Parathyroid adenoma (tissue), 2 donors: ENCODE measurements at regions not wholly inside any gene's neighbourhood (a gene's known extent, or its start where the extent isn't known, plus 50 kb on each side); places are given as distances from the start of the nearest gene placed in this dataset.

ENCODE experiments used
- H2AFZ ChIP-seq: fragments of 300-600 bp; sonication (generic); one replicate; pipeline ENCODE4 v1.7.0; 2017; ENCODE audit warnings: antibody characterized with exemption, mild to moderate bottlenecking
- H3K27ac ChIP-seq: fragments of 300-600 bp; sonication (generic); one replicate; pipeline ENCODE4 v1.7.0; 2017
- H3K27me3 ChIP-seq: fragments of 300-600 bp; sonication (generic); one replicate; pipeline ENCODE4 v1.7.0; 2017; ENCODE audit warnings: low read length; ENCODE audit not compliant: control insufficient read depth, insufficient read depth
- H3K36me3 ChIP-seq: fragments of 300-600 bp; sonication (generic); one replicate; pipeline ENCODE4 v1.7.0; 2017; ENCODE audit warnings: low read length; ENCODE audit not compliant: control insufficient read depth, insufficient read depth
- H3K4me1 ChIP-seq: fragments of 300-600 bp; sonication (generic); one replicate; pipeline ENCODE4 v1.7.0; 2017; ENCODE audit warnings: control low read depth
- H3K4me2 ChIP-seq: fragments of 300-600 bp; sonication (generic); one replicate; pipeline ENCODE4 v1.7.0; 2017; ENCODE audit warnings: low read length
- H3K4me3 ChIP-seq: fragments of 300-600 bp; sonication (generic); one replicate; pipeline ENCODE4 v1.7.0; 2017; ENCODE audit warnings: low read depth, low read length
- H3K79me2 ChIP-seq: fragments of 300-600 bp; sonication (generic); one replicate; pipeline ENCODE4 v1.7.0; 2017; ENCODE audit warnings: control low read depth
- H3K9ac ChIP-seq: fragments of 300-600 bp; sonication (generic); one replicate; pipeline ENCODE4 v1.7.0; 2017; ENCODE audit warnings: mild to moderate bottlenecking
- H3K9me3 ChIP-seq: fragments of 300-600 bp; sonication (generic); one replicate; pipeline ENCODE4 v1.7.0; 2017; ENCODE audit warnings: low read length; ENCODE audit not compliant: control insufficient read depth
- CTCF ChIP-seq: fragments of 300-600 bp; sonication (generic); IDR thresholded peaks from one replicate; pipeline ENCODE4 v1.7.0; 2017; ENCODE audit warnings: antibody characterized with exemption, mild to moderate bottlenecking
- donor health status: primary hyperparathyroidism.

- H3K27me3 ChIP-seq: no peaks in the 10 kb centered on the region
- H2AFZ ChIP-seq: no peak overlapping the region
- H3K4me1 ChIP-seq: no peaks in the 10 kb centered on the region
- no peaks in the 10 kb centered on the region for H3K36me3 ChIP-seq
- H3K4me3 ChIP-seq: no peak overlapping the region
- H3K79me2 ChIP-seq: no peaks in the 10 kb centered on the region
- no peak overlapping the region for H3K9ac ChIP-seq
- TF ChIP-seq CTCF: no peak
- H3K27ac ChIP-seq: no peak overlapping the region
- no peaks in the 10 kb centered on the region for H3K9me3 ChIP-seq
- H3K4me2 ChIP-seq: no peak overlapping the region
Observed at GRCh38 chr4:186775902-186776301, 52.2 kb upstream of the FAT1 start.

- no peaks in the 10 kb centered on the region for H3K9me3 ChIP-seq
- no peak overlapping the region for H3K9ac ChIP-seq
- H3K4me1 ChIP-seq: no peaks in the 10 kb centered on the region
- no peak for TF ChIP-seq CTCF
- H2AFZ ChIP-seq: no peak overlapping the region
- no peaks in the 10 kb centered on the region for H3K27me3 ChIP-seq
- H3K27ac ChIP-seq: no peak overlapping the region
- H3K4me2 ChIP-seq: no peak overlapping the region
- no peak overlapping the region for H3K4me3 ChIP-seq
- no peaks in the 10 kb centered on the region for H3K79me2 ChIP-seq
- H3K36me3 ChIP-seq: no peaks in the 10 kb centered on the region
Observed at GRCh38 chr4:186778134-186778533, 54.5 kb upstream of the FAT1 start.

- Histone ChIP-seq H3K4me3 (no peak overlapping the region), H3K36me3 (no peaks in the 10 kb centered on the region), H3K79me2 (no peaks in the 10 kb centered on the region), H3K9ac (no peak overlapping the region), H3K27ac (no peak overlapping the region), H3K4me1 (no peaks in the 10 kb centered on the region), H3K27me3 (no peaks in the 10 kb centered on the region), H3K9me3 (no peaks in the 10 kb centered on the region), H3K4me2 (no peak overlapping the region), H2AFZ (no peak overlapping the region)
- TF ChIP-seq CTCF: no peak
Observed at GRCh38 chr4:186780291-186781031, 56.8 kb upstream of the FAT1 start.

GRCh38 chr4:186781032-186781917, 57.6 kb upstream of the FAT1 start:
- H3K4me1 ChIP-seq: no peaks in the 10 kb centered on the region
- no peak overlapping the region for H3K4me3 ChIP-seq
- H3K9me3 ChIP-seq: no peaks in the 10 kb centered on the region
- no peaks in the 10 kb centered on the region for H3K79me2 ChIP-seq
- H3K27ac ChIP-seq: no peak overlapping the region
- no peak for TF ChIP-seq CTCF
- H3K36me3 ChIP-seq: no peaks in the 10 kb centered on the region
- no peaks in the 10 kb centered on the region for H3K27me3 ChIP-seq
- no peak overlapping the region for H2AFZ ChIP-seq
- no peak overlapping the region for H3K9ac ChIP-seq
- no peak overlapping the region for H3K4me2 ChIP-seq
